ENCODE measurements at regions not wholly inside any gene's neighbourhood (a gene's known extent, or its start where the extent isn't known, plus 50 kb on each side); places are given as distances from the start of the nearest gene placed in this dataset.

DNA sequence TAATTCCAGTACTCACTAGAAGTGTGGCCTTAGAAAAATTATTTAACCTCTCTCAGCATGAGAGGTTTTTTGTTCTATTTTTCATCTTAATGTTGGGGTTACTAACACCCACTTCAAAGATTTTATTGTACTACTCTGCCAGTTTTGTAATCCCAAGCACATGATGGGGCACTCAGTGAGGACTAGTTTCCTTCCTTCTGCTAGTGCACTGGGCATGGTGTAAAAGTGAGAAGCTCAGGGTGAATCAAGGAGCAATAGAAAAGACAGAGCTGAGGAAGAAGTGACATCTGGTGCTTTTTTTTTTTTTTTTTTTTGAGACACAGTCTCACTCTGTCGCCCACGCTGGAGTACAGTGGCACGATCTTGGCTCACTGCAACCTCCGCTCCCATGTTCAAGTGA lies 439.4 kb upstream of the ARID1B start:
- Histone ChIP-seq H3K27ac (ENCODE audit: low read depth, low read length) (no peak overlapping the region), H4K20me1 (ENCODE audit: insufficient read depth) (no peaks in the 10 kb centered on the region), H3K9me3 (ENCODE audit: control insufficient read depth in 1 of 2, insufficient read depth in 1 of 2, low read depth in 1 of 2, low read length in 2 of 2) (no peaks in the 10 kb centered on the region; a peak in 1 of 4 replicates), H3K36me3 (ENCODE audit: control insufficient read depth in 1 of 2, insufficient read depth in 2 of 2, low read length in 2 of 2) (no peaks in the 10 kb centered on the region), H3K9me2 (ENCODE audit: insufficient read depth) (no peaks in the 10 kb centered on the region), H3K4me2 (ENCODE audit: low read length) (no peak overlapping the region), H3K4me3 (replicated peaks in 1 of 2; ENCODE audit: low read depth in 1 of 2, low read length in 2 of 2) (no peak overlapping the region), H3K4me1 (ENCODE audit: control insufficient read depth in 1 of 2, insufficient read depth in 2 of 2, low read length in 2 of 2) (no peaks in the 10 kb centered on the region), H3K79me2 (ENCODE audit: insufficient read depth, low read length) (no peaks in the 10 kb centered on the region), H2AFZ (ENCODE audit: low read depth, low read length, poor library complexity, severe bottlenecking) (no peak overlapping the region), H3K9ac (ENCODE audit: low read length) (no peak overlapping the region), H3K27me3 (ENCODE audit: insufficient read depth, low read length) (peaks cover 5% of the 10 kb centered on the region)
- no peak for TF ChIP-seq CBX3 (IDR thresholded peaks at IDR 0.05; ENCODE audit: low read depth)
- no peak for TF ChIP-seq EZH2 (IDR thresholded peaks at IDR 0.05)
- no peak for TF ChIP-seq SRF (IDR thresholded peaks at IDR 0.05; ENCODE audit: low read depth)
- no peak for TF ChIP-seq POLR2AphosphoS5 (IDR thresholded peaks at IDR 0.05; ENCODE audit: low read depth, low read length)
- no peak for TF ChIP-seq ZBTB33 (IDR thresholded peaks at IDR 0.05; ENCODE audit: extremely low read depth, insufficient replicate concordance, low read length)
- TF ChIP-seq SP1 (IDR thresholded peaks at IDR 0.05; ENCODE audit: low read depth), result no peak
- no peak for TF ChIP-seq TCF7L2 (IDR thresholded peaks at IDR 0.05; ENCODE audit: borderline replicate concordance, extremely low read depth, insufficient read depth, insufficient read length)
- TF ChIP-seq RAD21 (IDR thresholded peaks at IDR 0.05; ENCODE audit: low read depth), result no peak
- TF ChIP-seq FOSL1 (IDR thresholded peaks at IDR 0.05; ENCODE audit: low read depth), result no peak
- TF ChIP-seq CEBPB (IDR thresholded peaks at IDR 0.05; ENCODE audit: low read depth), result no peak
- TF ChIP-seq YY1 (IDR thresholded peaks at IDR 0.05; ENCODE audit: extremely low read depth, insufficient replicate concordance, low read depth, low read length), result no peak
- TF ChIP-seq EZH2phosphoT487 (IDR thresholded peaks at IDR 0.05; ENCODE audit: borderline replicate concordance), result no peak
- no peak for TF ChIP-seq ELF1 (IDR thresholded peaks at IDR 0.05; ENCODE audit: borderline replicate concordance, low read depth)
- no peak for TF ChIP-seq ZNF274 (IDR thresholded peaks at IDR 0.05; ENCODE audit: low read depth, low read length)
- no peak for TF ChIP-seq JUND (IDR thresholded peaks at IDR 0.05)
- TF ChIP-seq, protein P1, sequence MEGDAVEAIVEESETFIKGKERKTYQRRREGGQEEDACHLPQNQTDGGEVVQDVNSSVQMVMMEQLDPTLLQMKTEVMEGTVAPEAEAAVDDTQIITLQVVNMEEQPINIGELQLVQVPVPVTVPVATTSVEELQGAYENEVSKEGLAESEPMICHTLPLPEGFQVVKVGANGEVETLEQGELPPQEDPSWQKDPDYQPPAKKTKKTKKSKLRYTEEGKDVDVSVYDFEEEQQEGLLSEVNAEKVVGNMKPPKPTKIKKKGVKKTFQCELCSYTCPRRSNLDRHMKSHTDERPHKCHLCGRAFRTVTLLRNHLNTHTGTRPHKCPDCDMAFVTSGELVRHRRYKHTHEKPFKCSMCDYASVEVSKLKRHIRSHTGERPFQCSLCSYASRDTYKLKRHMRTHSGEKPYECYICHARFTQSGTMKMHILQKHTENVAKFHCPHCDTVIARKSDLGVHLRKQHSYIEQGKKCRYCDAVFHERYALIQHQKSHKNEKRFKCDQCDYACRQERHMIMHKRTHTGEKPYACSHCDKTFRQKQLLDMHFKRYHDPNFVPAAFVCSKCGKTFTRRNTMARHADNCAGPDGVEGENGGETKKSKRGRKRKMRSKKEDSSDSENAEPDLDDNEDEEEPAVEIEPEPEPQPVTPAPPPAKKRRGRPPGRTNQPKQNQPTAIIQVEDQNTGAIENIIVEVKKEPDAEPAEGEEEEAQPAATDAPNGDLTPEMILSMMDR (IDR thresholded peaks at IDR 0.05 in 2 of 3, conservative IDR thresholded peaks at IDR 0.05 in 1 of 3; ENCODE audit: borderline replicate concordance in 1 of 3, insufficient read depth in 1 of 3, low read depth in 2 of 3, low read length in 2 of 3), result no peak
- TF ChIP-seq, protein P2, sequence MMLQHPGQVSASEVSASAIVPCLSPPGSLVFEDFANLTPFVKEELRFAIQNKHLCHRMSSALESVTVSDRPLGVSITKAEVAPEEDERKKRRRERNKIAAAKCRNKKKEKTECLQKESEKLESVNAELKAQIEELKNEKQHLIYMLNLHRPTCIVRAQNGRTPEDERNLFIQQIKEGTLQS (IDR thresholded peaks at IDR 0.05), result no peak
- no peak for TF ChIP-seq EGR1 (IDR thresholded peaks at IDR 0.05; ENCODE audit: low read depth)
- ChIA-PET CTCF (no interaction called here), RAD21 (ENCODE audit: low non-redundant PET in 1 of 2, low total read pairs in 2 of 2, uncharacterized antibody in 2 of 2, unreplicated experiment in 2 of 2) (no interaction called here), POLR2A (no interaction called here)
- intact Hi-C loops (cut with micrococcal nuclease), result no loop called here
- ATAC-seq (no peak), DNase-seq (ENCODE audit: low read depth, low spot score) (no peak)
- BruUV-seq (replicated peaks), result no TSS peak
